ENCODE measurements at regions not wholly inside any gene's neighbourhood (a gene's known extent, or its start where the extent isn't known, plus 50 kb on each side); places are given as distances from the start of the nearest gene placed in this dataset.

- TF ChIP-seq GATA2 (IDR thresholded peaks at IDR 0.05; ENCODE audit: low read depth, low read length) (no peak), GATA3 (IDR thresholded peaks at IDR 0.05; ENCODE audit: low read depth, low read length) (no peak)
Measured at GRCh38 chr16:17983114-17983513, 353.4 kb downstream of the NPIPA8 start.
